Liver (tissue), 8 donors: ENCODE measurements at regions not wholly inside any gene's neighbourhood (a gene's known extent, or its start where the extent isn't known, plus 50 kb on each side); places are given as distances from the start of the nearest gene placed in this dataset.

ENCODE experiments used
- DNase-seq: peaks from one replicate; pipeline ENCODE4 v3.0.0-alpha.2; 2017; ENCODE audit warnings: low spot score
- H3K27ac ChIP-seq, 2 donors: one replicate each; pipeline ENCODE4 v1.7.0; 2013; ENCODE audit warnings: inconsistent platforms in 2 of 2, low read length in 2 of 2, control low read depth in 1 of 2, low read depth in 1 of 2, mild to moderate bottlenecking in 1 of 2
- H3K27me3 ChIP-seq, 4 donors: one replicate each; pipeline versions ENCODE4 v1.6.1 to v1.7.0; 2013; ENCODE audit warnings: low read length in 3 of 4, inconsistent platforms in 1 of 4, mild to moderate bottlenecking in 1 of 4, moderate library complexity in 1 of 4; ENCODE audit not compliant: control insufficient read depth in 4 of 4, insufficient read depth in 4 of 4
- H3K36me3 ChIP-seq, 4 donors: one replicate each; pipeline versions ENCODE4 v1.6.1 to v1.7.0; 2013; ENCODE audit warnings: low read length in 3 of 4, mild to moderate bottlenecking in 3 of 4, low read depth in 1 of 4, moderate library complexity in 1 of 4; ENCODE audit not compliant: control insufficient read depth in 4 of 4, insufficient read depth in 3 of 4
- H3K4me1 ChIP-seq, 4 donors: one replicate each; pipeline versions ENCODE4 v1.6.1 to v1.7.0; 2013; ENCODE audit warnings: low read length in 3 of 4, mild to moderate bottlenecking in 3 of 4, moderate library complexity in 1 of 4; ENCODE audit not compliant: control insufficient read depth in 4 of 4, insufficient read depth in 4 of 4
- H3K4me3 ChIP-seq, 3 donors: one replicate each; pipeline versions ENCODE4 v1.6.1 to v1.7.0; 2013; ENCODE audit warnings: low read length in 3 of 3, control low read depth in 1 of 3, low read depth in 1 of 3, mild to moderate bottlenecking in 1 of 3
- H3K9ac ChIP-seq, 2 donors: one replicate each; pipeline ENCODE4 v1.7.0; 2013; ENCODE audit warnings: low read length in 2 of 2, mild to moderate bottlenecking in 2 of 2, moderate library complexity in 2 of 2, control low read depth in 1 of 2, low read depth in 1 of 2
- H3K9me3 ChIP-seq, 4 donors: one replicate each; pipeline versions ENCODE4 v1.6.1 to v1.7.0; 2013; ENCODE audit warnings: low read length in 3 of 4; ENCODE audit not compliant: control insufficient read depth in 4 of 4
- EGR1 ChIP-seq, 2 donors: IDR thresholded peaks; 2 replicates each; pipeline ENCODE4 v1.6.1; 2016 to 2018; ENCODE audit warnings: antibody characterized with exemption in 2 of 2, low read depth in 2 of 2
- FOXA1 ChIP-seq: IDR thresholded peaks from 2 replicates; pipeline ENCODE4 v1.6.1; 2016; ENCODE audit warnings: antibody characterized with exemption
- FOXA2 ChIP-seq: IDR thresholded peaks from 2 replicates; pipeline ENCODE4 v1.6.1; 2016; ENCODE audit warnings: antibody characterized with exemption
- GABPA ChIP-seq, 2 donors: IDR thresholded peaks in 1 of 2; conservative IDR thresholded peaks in 1 of 2; 2 replicates each; pipeline ENCODE4 v1.6.1; 2016; ENCODE audit warnings: antibody characterized with exemption in 2 of 2, mild to moderate bottlenecking in 1 of 2, moderate library complexity in 1 of 2
- HNF4A ChIP-seq, 2 donors: conservative IDR thresholded peaks; 2 replicates each; pipeline ENCODE4 v1.6.1; 2016; ENCODE audit warnings: antibody characterized with exemption in 2 of 2, mild to moderate bottlenecking in 2 of 2
- HNF4G ChIP-seq: IDR thresholded peaks from 2 replicates; pipeline ENCODE4 v1.6.1; 2016; ENCODE audit warnings: antibody characterized with exemption
- JUND ChIP-seq, 2 donors: IDR thresholded peaks; 2 replicates each; pipeline ENCODE4 v1.6.1; 2016; ENCODE audit warnings: antibody characterized with exemption in 2 of 2
- NR2F2 ChIP-seq: IDR thresholded peaks from 2 replicates; pipeline ENCODE4 v1.6.1; 2016; ENCODE audit warnings: antibody characterized with exemption
- RXRA ChIP-seq, 2 donors: IDR thresholded peaks; 2 replicates each; pipeline ENCODE4 v1.6.1; 2017 to 2018; ENCODE audit warnings: antibody characterized with exemption in 2 of 2, mild to moderate bottlenecking in 1 of 2
- SP1 ChIP-seq: IDR thresholded peaks from 2 replicates; pipeline ENCODE4 v1.6.1; 2018; ENCODE audit warnings: antibody characterized with exemption, mild to moderate bottlenecking
- WGBS: extraction: QIAGEN DNeasy Blood & Tissue Kit; methylation state at CpG from one replicate; pipeline ENCODE4 v1.1.7; 2013; 5-methylcytosine and 5-hydroxymethylcytosine counted together
- TF ChIP-seq, protein P1 (sequence below): IDR thresholded peaks from 2 replicates; pipeline ENCODE4 v1.6.1; 2016; ENCODE audit warnings: antibody characterized with exemption
- TF ChIP-seq, protein P2 (sequence below): IDR thresholded peaks from 2 replicates; pipeline ENCODE4 v1.6.1; 2016; ENCODE audit warnings: antibody characterized with exemption
- TF ChIP-seq, protein P3 (sequence below): fragments of 150-350 bp; IDR thresholded peaks from 2 replicates; pipeline ENCODE4 v1.5.1; 2017; ENCODE audit warnings: improper control_type of control experiment, low read depth, low read length; ENCODE audit not compliant: missing input control
- TF ChIP-seq, protein P4 (sequence below): IDR thresholded peaks from 2 replicates; pipeline ENCODE4 v1.6.1; 2016; ENCODE audit warnings: antibody characterized with exemption, mild to moderate bottlenecking
- TF ChIP-seq, protein P5 (sequence below): IDR thresholded peaks from 2 replicates; pipeline ENCODE4 v1.6.1; 2016; ENCODE audit warnings: antibody characterized with exemption
- donor health status: healthy.
- donor health status: healthy.
- donor health status: healthy.
- donor health status: healthy.
- donor health status: healthy.

DNA sequence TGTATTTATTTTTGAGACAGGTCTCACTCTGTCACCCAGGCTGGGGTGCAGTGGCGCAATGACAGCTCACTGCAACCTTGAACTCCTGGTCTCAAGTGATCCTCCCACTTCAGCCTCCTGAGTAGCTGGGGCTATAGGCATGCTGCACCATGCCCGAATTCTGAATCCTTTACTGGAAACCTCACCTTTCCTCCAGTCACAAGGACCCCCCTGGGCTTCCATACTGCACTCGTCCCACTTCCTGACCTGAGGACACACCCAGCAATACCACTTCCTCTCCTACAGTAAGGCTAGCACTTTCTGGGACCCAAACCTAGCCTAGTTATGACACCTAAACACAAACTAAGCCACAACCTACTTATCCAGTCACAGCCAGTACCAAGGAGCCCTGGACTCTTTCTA lies 68.2 kb downstream of the FAM217A start:
- TF ChIP-seq, protein P1, sequence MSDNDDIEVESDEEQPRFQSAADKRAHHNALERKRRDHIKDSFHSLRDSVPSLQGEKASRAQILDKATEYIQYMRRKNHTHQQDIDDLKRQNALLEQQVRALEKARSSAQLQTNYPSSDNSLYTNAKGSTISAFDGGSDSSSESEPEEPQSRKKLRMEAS, result no peak
- TF ChIP-seq, protein P2, sequence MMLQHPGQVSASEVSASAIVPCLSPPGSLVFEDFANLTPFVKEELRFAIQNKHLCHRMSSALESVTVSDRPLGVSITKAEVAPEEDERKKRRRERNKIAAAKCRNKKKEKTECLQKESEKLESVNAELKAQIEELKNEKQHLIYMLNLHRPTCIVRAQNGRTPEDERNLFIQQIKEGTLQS, result no peak
- TF ChIP-seq FOXA2 (no peak), SP1 (no peak), EGR1 (IDR thresholded peaks at IDR 0.05; ENCODE audit: low read depth in 2 of 2) (no peak), HNF4G (no peak), JUND (IDR thresholded peaks at IDR 0.05) (no peak), RXRA (IDR thresholded peaks at IDR 0.05) (no peak), NR2F2 (no peak), FOXA1 (no peak), HNF4A (conservative IDR thresholded peaks at IDR 0.05) (no peak)
- TF ChIP-seq, protein P3, sequence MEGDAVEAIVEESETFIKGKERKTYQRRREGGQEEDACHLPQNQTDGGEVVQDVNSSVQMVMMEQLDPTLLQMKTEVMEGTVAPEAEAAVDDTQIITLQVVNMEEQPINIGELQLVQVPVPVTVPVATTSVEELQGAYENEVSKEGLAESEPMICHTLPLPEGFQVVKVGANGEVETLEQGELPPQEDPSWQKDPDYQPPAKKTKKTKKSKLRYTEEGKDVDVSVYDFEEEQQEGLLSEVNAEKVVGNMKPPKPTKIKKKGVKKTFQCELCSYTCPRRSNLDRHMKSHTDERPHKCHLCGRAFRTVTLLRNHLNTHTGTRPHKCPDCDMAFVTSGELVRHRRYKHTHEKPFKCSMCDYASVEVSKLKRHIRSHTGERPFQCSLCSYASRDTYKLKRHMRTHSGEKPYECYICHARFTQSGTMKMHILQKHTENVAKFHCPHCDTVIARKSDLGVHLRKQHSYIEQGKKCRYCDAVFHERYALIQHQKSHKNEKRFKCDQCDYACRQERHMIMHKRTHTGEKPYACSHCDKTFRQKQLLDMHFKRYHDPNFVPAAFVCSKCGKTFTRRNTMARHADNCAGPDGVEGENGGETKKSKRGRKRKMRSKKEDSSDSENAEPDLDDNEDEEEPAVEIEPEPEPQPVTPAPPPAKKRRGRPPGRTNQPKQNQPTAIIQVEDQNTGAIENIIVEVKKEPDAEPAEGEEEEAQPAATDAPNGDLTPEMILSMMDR, result no peak
- TF ChIP-seq, protein P4, sequence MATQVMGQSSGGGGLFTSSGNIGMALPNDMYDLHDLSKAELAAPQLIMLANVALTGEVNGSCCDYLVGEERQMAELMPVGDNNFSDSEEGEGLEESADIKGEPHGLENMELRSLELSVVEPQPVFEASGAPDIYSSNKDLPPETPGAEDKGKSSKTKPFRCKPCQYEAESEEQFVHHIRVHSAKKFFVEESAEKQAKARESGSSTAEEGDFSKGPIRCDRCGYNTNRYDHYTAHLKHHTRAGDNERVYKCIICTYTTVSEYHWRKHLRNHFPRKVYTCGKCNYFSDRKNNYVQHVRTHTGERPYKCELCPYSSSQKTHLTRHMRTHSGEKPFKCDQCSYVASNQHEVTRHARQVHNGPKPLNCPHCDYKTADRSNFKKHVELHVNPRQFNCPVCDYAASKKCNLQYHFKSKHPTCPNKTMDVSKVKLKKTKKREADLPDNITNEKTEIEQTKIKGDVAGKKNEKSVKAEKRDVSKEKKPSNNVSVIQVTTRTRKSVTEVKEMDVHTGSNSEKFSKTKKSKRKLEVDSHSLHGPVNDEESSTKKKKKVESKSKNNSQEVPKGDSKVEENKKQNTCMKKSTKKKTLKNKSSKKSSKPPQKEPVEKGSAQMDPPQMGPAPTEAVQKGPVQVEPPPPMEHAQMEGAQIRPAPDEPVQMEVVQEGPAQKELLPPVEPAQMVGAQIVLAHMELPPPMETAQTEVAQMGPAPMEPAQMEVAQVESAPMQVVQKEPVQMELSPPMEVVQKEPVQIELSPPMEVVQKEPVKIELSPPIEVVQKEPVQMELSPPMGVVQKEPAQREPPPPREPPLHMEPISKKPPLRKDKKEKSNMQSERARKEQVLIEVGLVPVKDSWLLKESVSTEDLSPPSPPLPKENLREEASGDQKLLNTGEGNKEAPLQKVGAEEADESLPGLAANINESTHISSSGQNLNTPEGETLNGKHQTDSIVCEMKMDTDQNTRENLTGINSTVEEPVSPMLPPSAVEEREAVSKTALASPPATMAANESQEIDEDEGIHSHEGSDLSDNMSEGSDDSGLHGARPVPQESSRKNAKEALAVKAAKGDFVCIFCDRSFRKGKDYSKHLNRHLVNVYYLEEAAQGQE, result no peak
- TF ChIP-seq, protein P5, sequence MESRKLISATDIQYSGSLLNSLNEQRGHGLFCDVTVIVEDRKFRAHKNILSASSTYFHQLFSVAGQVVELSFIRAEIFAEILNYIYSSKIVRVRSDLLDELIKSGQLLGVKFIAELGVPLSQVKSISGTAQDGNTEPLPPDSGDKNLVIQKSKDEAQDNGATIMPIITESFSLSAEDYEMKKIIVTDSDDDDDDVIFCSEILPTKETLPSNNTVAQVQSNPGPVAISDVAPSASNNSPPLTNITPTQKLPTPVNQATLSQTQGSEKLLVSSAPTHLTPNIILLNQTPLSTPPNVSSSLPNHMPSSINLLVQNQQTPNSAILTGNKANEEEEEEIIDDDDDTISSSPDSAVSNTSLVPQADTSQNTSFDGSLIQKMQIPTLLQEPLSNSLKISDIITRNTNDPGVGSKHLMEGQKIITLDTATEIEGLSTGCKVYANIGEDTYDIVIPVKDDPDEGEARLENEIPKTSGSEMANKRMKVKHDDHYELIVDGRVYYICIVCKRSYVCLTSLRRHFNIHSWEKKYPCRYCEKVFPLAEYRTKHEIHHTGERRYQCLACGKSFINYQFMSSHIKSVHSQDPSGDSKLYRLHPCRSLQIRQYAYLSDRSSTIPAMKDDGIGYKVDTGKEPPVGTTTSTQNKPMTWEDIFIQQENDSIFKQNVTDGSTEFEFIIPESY, result no peak
- Histone ChIP-seq H3K27me3 (no peaks in the 10 kb centered on the region), H3K9me3 (no peaks in the 10 kb centered on the region), H3K4me3 (no peak overlapping the region), H3K9ac (no peak overlapping the region), H3K27ac (no peak overlapping the region), H3K4me1 (peaks cover 0 to 6% (median 2%) of the 10 kb centered on the region in 4 donors), H3K36me3 (peaks cover 0 to 5% (median 1%) of the 10 kb centered on the region in 4 donors)
- WGBS, result 78% methylated on average over 3 of the region's 3 CpGs
- DNase-seq, result no peak

DNA sequence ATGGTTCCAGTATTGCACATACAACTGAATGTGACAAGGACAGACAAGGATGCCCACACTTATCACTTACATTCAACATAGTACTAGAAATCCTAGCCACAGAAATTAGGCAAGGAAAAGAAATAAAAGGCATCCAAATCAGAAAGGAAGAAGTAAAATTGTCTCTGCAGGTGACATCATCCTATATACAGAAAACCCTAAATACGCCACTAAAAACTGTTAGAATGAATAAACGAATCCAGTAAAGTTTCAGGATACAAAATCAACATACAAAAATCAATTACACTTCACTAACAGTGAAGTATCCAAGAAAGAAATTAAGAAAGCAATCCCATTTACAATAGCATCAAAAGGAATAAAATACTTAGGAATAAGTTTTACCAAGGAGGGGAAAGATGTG lies 66.1 kb downstream of the FAM217A start:
- H3K9ac ChIP-seq, result no peak overlapping the region
- H3K36me3 ChIP-seq, result peaks cover 0 to 5% (median 1%) of the 10 kb centered on the region in 4 donors
- no peak for TF ChIP-seq EGR1 (IDR thresholded peaks at IDR 0.05; ENCODE audit: low read depth in 2 of 2)
- TF ChIP-seq GABPA (IDR thresholded peaks at IDR 0.05 in 1 of 2, conservative IDR thresholded peaks at IDR 0.05 in 1 of 2), result no peak
- TF ChIP-seq, protein P2, result no peak
- DNase-seq, result no peak
- no peak overlapping the region for H3K4me3 ChIP-seq
- no peaks in the 10 kb centered on the region for H3K9me3 ChIP-seq
- peaks cover 0 to 13% (median 9%) of the 10 kb centered on the region in 4 donors for H3K4me1 ChIP-seq
- no peaks in the 10 kb centered on the region for H3K27me3 ChIP-seq
- no peak overlapping the region for H3K27ac ChIP-seq
- WGBS, result 84% methylated on average over 2 of the region's 2 CpGs
